ENCODE measurements at regions not wholly inside any gene's neighbourhood (a gene's known extent, or its start where the extent isn't known, plus 50 kb on each side); places are given as distances from the start of the nearest gene placed in this dataset.

GRCh38 chr21:43332861-43333297 lies 94.1 kb downstream of the SIK1 start:
- peaks cover 27% of the 10 kb centered on the region for H3K4me1 Mint-ChIP-seq (ENCODE audit: low read depth, unreplicated experiment)
- H3K9me3 Mint-ChIP-seq (ENCODE audit: low read depth, unreplicated experiment): no peaks in the 10 kb centered on the region
- intact Hi-C loops (cut with micrococcal nuclease; ENCODE audit: unreplicated experiment): no loop called here
- CTCF ChIA-PET: interaction anchor here (1.3 kb wide), 1 partner anchor 10 kb away, joined by 3 read pairs; no protein-coding TSS in a partner anchor
- peak overlapping the region; percentile 66 for H3K27ac Mint-ChIP-seq (ENCODE audit: unreplicated experiment)
- DNase-seq: no peak
- no TSS peak for BruUV-seq (replicated peaks)
- H3K36me3 Mint-ChIP-seq (ENCODE audit: insufficient read depth, unreplicated experiment): peaks cover 8% of the 10 kb centered on the region
- no peak for TF ChIP-seq CTCF (IDR thresholded peaks at IDR 0.05; ENCODE audit: unreplicated experiment)
- H3K4me3 Mint-ChIP-seq (ENCODE audit: low read depth, unreplicated experiment): peak overlapping the region; percentile 54
- H3K27me3 Mint-ChIP-seq (ENCODE audit: unreplicated experiment): no peaks in the 10 kb centered on the region

- intact Hi-C loops (cut with micrococcal nuclease; ENCODE audit: unreplicated experiment): no loop called here
- no peak for TF ChIP-seq CTCF (IDR thresholded peaks at IDR 0.05; ENCODE audit: unreplicated experiment)
- CTCF ChIA-PET: interaction anchor here (0.6 kb wide), 1 partner anchor 309 kb away, joined by 4 read pairs; no protein-coding TSS in a partner anchor
- Mint-ChIP-seq H3K27me3 (ENCODE audit: unreplicated experiment) (no peaks in the 10 kb centered on the region), H3K4me3 (ENCODE audit: low read depth, unreplicated experiment) (no peak overlapping the region), H3K27ac (ENCODE audit: unreplicated experiment) (no peak overlapping the region), H3K4me1 (ENCODE audit: low read depth, unreplicated experiment) (peaks cover 27% of the 10 kb centered on the region), H3K36me3 (ENCODE audit: insufficient read depth, unreplicated experiment) (peaks cover 5% of the 10 kb centered on the region), H3K9me3 (ENCODE audit: low read depth, unreplicated experiment) (no peaks in the 10 kb centered on the region)
- DNase-seq: no peak
- BruUV-seq (replicated peaks): no TSS peak
Observed at GRCh38 chr21:43331962-43332828, 94.7 kb downstream of the SIK1 start.

- intact Hi-C loops (cut with micrococcal nuclease; ENCODE audit: unreplicated experiment): no loop called here
- H3K9me3 Mint-ChIP-seq (ENCODE audit: low read depth, unreplicated experiment): no peaks in the 10 kb centered on the region
- no peak for DNase-seq
- no peak overlapping the region for H3K27ac Mint-ChIP-seq (ENCODE audit: unreplicated experiment)
- H3K4me1 Mint-ChIP-seq (ENCODE audit: low read depth, unreplicated experiment): peaks cover 27% of the 10 kb centered on the region
- H3K4me3 Mint-ChIP-seq (ENCODE audit: low read depth, unreplicated experiment): no peak overlapping the region
- BruUV-seq (replicated peaks): no TSS peak
- H3K27me3 Mint-ChIP-seq (ENCODE audit: unreplicated experiment): no peaks in the 10 kb centered on the region
- H3K36me3 Mint-ChIP-seq (ENCODE audit: insufficient read depth, unreplicated experiment): peaks cover 5% of the 10 kb centered on the region
- no peak for TF ChIP-seq CTCF (IDR thresholded peaks at IDR 0.05; ENCODE audit: unreplicated experiment)
- CTCF ChIA-PET: interaction anchor here (0.6 kb wide), 1 partner anchor 309 kb away, joined by 4 read pairs; no protein-coding TSS in a partner anchor
Observed at GRCh38 chr21:43331111-43331961, 95.6 kb downstream of the SIK1 start.

- H3K4me3 Mint-ChIP-seq (ENCODE audit: low read depth, unreplicated experiment): no peak overlapping the region
- no peak for TF ChIP-seq CTCF (IDR thresholded peaks at IDR 0.05; ENCODE audit: unreplicated experiment)
- peaks cover 5% of the 10 kb centered on the region for H3K36me3 Mint-ChIP-seq (ENCODE audit: insufficient read depth, unreplicated experiment)
- peaks cover 27% of the 10 kb centered on the region for H3K4me1 Mint-ChIP-seq (ENCODE audit: low read depth, unreplicated experiment)
- DNase-seq: no peak
- CTCF ChIA-PET: no interaction called here
- H3K27me3 Mint-ChIP-seq (ENCODE audit: unreplicated experiment): no peaks in the 10 kb centered on the region
- no peak overlapping the region for H3K27ac Mint-ChIP-seq (ENCODE audit: unreplicated experiment)
- H3K9me3 Mint-ChIP-seq (ENCODE audit: low read depth, unreplicated experiment): no peaks in the 10 kb centered on the region
- intact Hi-C loops (cut with micrococcal nuclease; ENCODE audit: unreplicated experiment): no loop called here
- no TSS peak for BruUV-seq (replicated peaks)
Observed at GRCh38 chr21:43330306-43330881, 96.5 kb downstream of the SIK1 start.

All from Calu3 (cell line).